GM23338 (cell line): ENCODE measurements at regions not wholly inside any gene's neighbourhood (a gene's known extent, or its start where the extent isn't known, plus 50 kb on each side); places are given as distances from the start of the nearest gene placed in this dataset.
A peak's percentile ranks its signal among the peaks of the same experiment; 100 is the strongest.

ENCODE experiments used
- ATAC-seq: fragments of 200-7000 bp; cut with Tn5 transposase; 3 replicates; pipeline ENCODE4 v1.9.1; 2020
- DNase-seq: peaks from one replicate; pipeline ENCODE4 v3.0.0-alpha.2; 2015; ENCODE audit warnings: low spot score
- H2AFZ ChIP-seq: fragments of 200-600 bp; sonication (generic); 2 replicates; pipeline ENCODE4 v1.8.0; 2016; ENCODE audit warnings: antibody characterized with exemption, mild to moderate bottlenecking, moderate library complexity
- H3F3A ChIP-seq: fragments of 200-600 bp; sonication (generic); replicated peaks from 2 replicates; pipeline ENCODE4 v1.8.0; 2017; ENCODE audit warnings: antibody characterized with exemption, mixed run types, low read depth
- H3K27ac ChIP-seq: fragments of 200-600 bp; sonication (generic); 2 replicates; pipeline ENCODE4 v1.6.1; 2016; ENCODE audit warnings: low read depth
- H3K27me3 ChIP-seq: fragments of 200-600 bp; sonication (generic); 2 replicates; pipeline ENCODE4 v1.8.0; 2016; ENCODE audit warnings: mild to moderate bottlenecking, mixed run types, moderate library complexity; ENCODE audit not compliant: insufficient read depth
- H3K36me3 ChIP-seq: fragments of 200-600 bp; sonication (generic); 2 replicates; pipeline ENCODE4 v1.8.0; 2016; ENCODE audit warnings: mild to moderate bottlenecking; ENCODE audit not compliant: insufficient read depth
- H3K4me1 ChIP-seq: fragments of 200-600 bp; sonication (generic); 2 replicates; pipeline ENCODE4 v1.8.0; 2016; ENCODE audit warnings: mild to moderate bottlenecking, moderate library complexity; ENCODE audit not compliant: insufficient read depth
- H3K4me2 ChIP-seq: fragments of 200-600 bp; sonication (generic); 2 replicates; pipeline ENCODE4 v1.7.1; 2017; ENCODE audit warnings: mixed run types
- H3K4me3 ChIP-seq: fragments of 200-600 bp; sonication (generic); 2 replicates; pipeline ENCODE4 v1.6.1; 2016; ENCODE audit warnings: mixed run types
- H3K79me2 ChIP-seq: fragments of 200-600 bp; sonication (generic); replicated peaks from 2 replicates; pipeline ENCODE4 v1.8.0; 2017; ENCODE audit warnings: mild to moderate bottlenecking; ENCODE audit not compliant: insufficient read depth
- H3K9me2 ChIP-seq: fragments of 200-600 bp; sonication (generic); 2 replicates; pipeline ENCODE4 v1.8.0; 2017; ENCODE audit not compliant: insufficient read depth
- H4K20me1 ChIP-seq: fragments of 200-600 bp; sonication (generic); replicated peaks from 2 replicates; pipeline ENCODE4 v1.8.0; 2017; ENCODE audit warnings: mild to moderate bottlenecking; ENCODE audit not compliant: insufficient read depth
- H3K27ac Mint-ChIP-seq: 2 replicates; pipeline ENCODE4 v1.8.0; 2020; ENCODE audit warnings: inconsistent platforms, mild to moderate bottlenecking, moderate library complexity, mixed read lengths
- H3K27me3 Mint-ChIP-seq: 3 replicates; pipeline ENCODE4 v1.8.0; 2022; ENCODE audit warnings: low read depth, mild to moderate bottlenecking, moderate library complexity, mixed read lengths, inconsistent platforms; ENCODE audit not compliant: insufficient read depth, poor library complexity
- H3K36me3 Mint-ChIP-seq: 3 replicates; pipeline ENCODE4 v1.8.0; 2021; ENCODE audit warnings: low read depth, mild to moderate bottlenecking, inconsistent platforms, moderate library complexity, mixed read lengths
- H3K4me1 Mint-ChIP-seq: 3 replicates; pipeline ENCODE4 v1.8.0; 2020; ENCODE audit warnings: mild to moderate bottlenecking, inconsistent platforms, mixed read lengths
- H3K4me3 Mint-ChIP-seq: 3 replicates; pipeline ENCODE4 v1.8.0; 2021; ENCODE audit warnings: moderate library complexity, mild to moderate bottlenecking, inconsistent platforms, mixed read lengths
- H3K9me3 Mint-ChIP-seq: 3 replicates; pipeline ENCODE4 v1.8.0; 2020; ENCODE audit warnings: moderate library complexity, mild to moderate bottlenecking, inconsistent platforms, mixed read lengths
- CREB1 ChIP-seq: fragments of 250-450 bp; sonication (Bioruptor Pico); IDR thresholded peaks from 2 replicates; pipeline ENCODE4 v1.5.0; 2020; ENCODE audit warnings: low read depth, mild to moderate bottlenecking, moderate library complexity
- EZH2phosphoT487 ChIP-seq: fragments of 200-600 bp; sonication (generic); IDR thresholded peaks from one replicate; pipeline ENCODE4 v1.8.1; 2018; ENCODE audit warnings: antibody characterized with exemption; ENCODE audit not compliant: unreplicated experiment
- JUNB ChIP-seq: IDR thresholded peaks from one replicate; pipeline ENCODE4 v1.6.1; 2016; ENCODE audit warnings: antibody characterized with exemption; ENCODE audit not compliant: unreplicated experiment
- POLR2AphosphoS5 ChIP-seq: IDR thresholded peaks from 2 replicates; pipeline ENCODE4 v1.6.1; 2016; ENCODE audit warnings: antibody characterized with exemption, low read depth
- STAT1 ChIP-seq: IDR thresholded peaks from one replicate; pipeline ENCODE4 v1.6.1; 2016; ENCODE audit warnings: antibody characterized with exemption; ENCODE audit not compliant: unreplicated experiment
- ZNF114 ChIP-seq: fragments of 250-450 bp; sonication (Bioruptor Pico); IDR thresholded peaks from 2 replicates; pipeline ENCODE4 v1.5.0; 2020; ENCODE audit warnings: mild to moderate bottlenecking, moderate library complexity
- ZNF331 ChIP-seq: fragments of 250-450 bp; sonication (Bioruptor Pico); IDR thresholded peaks from 2 replicates; pipeline ENCODE4 v1.5.0; 2020; ENCODE audit warnings: low read depth, mild to moderate bottlenecking, moderate library complexity
- TF ChIP-seq, protein P1 (sequence below): fragments of 250-450 bp; sonication (Bioruptor Pico); IDR thresholded peaks from 2 replicates; pipeline ENCODE4 v1.5.0; 2020; ENCODE audit warnings: mild to moderate bottlenecking, moderate library complexity
- TF ChIP-seq, protein P2 (sequence below): IDR thresholded peaks from one replicate; pipeline ENCODE4 v1.6.1; 2018; ENCODE audit warnings: antibody characterized with exemption; ENCODE audit not compliant: unreplicated experiment

DNA sequence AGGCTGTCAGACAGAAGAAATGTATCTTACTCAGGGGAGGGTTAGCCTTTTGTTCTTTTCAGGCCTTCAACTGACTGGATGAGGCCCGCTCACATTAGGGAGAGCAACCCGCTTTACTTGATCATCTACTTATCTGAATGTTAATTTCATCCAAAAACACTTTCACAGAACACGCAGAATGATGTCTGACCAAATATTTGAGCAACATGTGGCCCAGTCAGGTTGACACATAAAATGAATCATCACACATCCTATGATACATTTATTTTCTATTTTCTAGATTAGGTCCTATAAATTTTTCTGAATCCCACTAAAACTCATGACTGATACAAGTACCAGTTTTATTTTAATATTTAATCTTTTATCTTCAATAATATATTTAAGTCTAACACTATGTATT lies 260.3 kb downstream of the IL15 start (continued):
- TF ChIP-seq POLR2AphosphoS5: no peak
- TF ChIP-seq, protein P1, sequence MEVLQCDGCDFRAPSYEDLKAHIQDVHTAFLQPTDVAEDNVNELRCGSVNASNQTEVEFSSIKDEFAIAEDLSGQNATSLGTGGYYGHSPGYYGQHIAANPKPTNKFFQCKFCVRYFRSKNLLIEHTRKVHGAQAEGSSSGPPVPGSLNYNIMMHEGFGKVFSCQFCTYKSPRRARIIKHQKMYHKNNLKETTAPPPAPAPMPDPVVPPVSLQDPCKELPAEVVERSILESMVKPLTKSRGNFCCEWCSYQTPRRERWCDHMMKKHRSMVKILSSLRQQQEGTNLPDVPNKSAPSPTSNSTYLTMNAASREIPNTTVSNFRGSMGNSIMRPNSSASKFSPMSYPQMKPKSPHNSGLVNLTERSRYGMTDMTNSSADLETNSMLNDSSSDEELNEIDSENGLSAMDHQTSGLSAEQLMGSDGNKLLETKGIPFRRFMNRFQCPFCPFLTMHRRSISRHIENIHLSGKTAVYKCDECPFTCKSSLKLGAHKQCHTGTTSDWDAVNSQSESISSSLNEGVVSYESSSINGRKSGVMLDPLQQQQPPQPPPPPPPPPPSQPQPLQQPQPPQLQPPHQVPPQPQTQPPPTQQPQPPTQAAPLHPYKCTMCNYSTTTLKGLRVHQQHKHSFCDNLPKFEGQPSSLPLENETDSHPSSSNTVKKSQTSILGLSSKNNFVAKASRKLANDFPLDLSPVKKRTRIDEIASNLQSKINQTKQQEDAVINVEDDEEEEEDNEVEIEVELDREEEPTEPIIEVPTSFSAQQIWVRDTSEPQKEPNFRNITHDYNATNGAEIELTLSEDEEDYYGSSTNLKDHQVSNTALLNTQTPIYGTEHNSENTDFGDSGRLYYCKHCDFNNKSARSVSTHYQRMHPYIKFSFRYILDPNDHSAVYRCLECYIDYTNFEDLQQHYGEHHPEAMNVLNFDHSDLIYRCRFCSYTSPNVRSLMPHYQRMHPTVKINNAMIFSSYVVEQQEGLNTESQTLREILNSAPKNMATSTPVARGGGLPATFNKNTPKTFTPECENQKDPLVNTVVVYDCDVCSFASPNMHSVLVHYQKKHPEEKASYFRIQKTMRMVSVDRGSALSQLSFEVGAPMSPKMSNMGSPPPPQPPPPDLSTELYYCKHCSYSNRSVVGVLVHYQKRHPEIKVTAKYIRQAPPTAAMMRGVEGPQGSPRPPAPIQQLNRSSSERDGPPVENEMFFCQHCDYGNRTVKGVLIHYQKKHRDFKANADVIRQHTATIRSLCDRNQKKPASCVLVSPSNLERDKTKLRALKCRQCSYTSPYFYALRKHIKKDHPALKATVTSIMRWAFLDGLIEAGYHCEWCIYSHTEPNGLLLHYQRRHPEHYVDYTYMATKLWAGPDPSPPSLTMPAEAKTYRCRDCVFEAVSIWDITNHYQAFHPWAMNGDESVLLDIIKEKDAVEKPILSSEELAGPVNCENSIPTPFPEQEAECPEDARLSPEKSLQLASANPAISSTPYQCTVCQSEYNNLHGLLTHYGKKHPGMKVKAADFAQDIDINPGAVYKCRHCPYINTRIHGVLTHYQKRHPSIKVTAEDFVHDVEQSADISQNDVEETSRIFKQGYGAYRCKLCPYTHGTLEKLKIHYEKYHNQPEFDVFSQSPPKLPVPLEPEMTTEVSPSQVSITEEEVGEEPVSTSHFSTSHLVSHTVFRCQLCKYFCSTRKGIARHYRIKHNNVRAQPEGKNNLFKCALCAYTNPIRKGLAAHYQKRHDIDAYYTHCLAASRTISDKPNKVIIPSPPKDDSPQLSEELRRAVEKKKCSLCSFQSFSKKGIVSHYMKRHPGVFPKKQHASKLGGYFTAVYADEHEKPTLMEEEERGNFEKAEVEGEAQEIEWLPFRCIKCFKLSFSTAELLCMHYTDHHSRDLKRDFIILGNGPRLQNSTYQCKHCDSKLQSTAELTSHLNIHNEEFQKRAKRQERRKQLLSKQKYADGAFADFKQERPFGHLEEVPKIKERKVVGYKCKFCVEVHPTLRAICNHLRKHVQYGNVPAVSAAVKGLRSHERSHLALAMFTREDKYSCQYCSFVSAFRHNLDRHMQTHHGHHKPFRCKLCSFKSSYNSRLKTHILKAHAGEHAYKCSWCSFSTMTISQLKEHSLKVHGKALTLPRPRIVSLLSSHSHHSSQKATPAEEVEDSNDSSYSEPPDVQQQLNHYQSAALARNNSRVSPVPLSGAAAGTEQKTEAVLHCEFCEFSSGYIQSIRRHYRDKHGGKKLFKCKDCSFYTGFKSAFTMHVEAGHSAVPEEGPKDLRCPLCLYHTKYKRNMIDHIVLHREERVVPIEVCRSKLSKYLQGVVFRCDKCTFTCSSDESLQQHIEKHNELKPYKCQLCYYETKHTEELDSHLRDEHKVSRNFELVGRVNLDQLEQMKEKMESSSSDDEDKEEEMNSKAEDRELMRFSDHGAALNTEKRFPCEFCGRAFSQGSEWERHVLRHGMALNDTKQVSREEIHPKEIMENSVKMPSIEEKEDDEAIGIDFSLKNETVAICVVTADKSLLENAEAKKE (CRISPR knock-in tag): no peak
- no peak for TF ChIP-seq ZNF331
- no peak for TF ChIP-seq CREB1 (CRISPR knock-in tag)

DNA sequence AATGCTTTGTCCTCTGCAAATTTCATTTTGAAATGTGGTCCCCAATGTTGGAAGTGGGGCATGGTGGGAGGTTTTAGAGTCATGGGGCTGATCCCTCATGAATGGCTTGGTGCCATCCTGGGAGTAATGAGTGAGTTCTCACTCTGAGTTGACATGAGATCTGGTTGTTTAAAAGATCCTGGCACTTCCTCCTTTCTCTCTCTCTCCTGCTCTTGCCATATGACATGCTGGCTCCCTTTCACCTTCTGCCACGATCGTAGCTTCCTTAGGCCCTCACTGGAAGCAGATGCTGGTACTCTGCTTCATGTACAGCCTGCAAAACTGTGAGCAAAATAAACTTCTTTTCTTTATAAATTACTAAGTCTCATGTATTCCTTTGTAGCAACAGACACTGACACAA lies 262.0 kb downstream of the IL15 start:
- Histone ChIP-seq H3K36me3 (no peaks in the 10 kb centered on the region), H3F3A (no peaks in the 10 kb centered on the region), H3K4me3 (no peak overlapping the region), H3K27ac (no peak overlapping the region), H3K27me3 (no peaks in the 10 kb centered on the region), H3K9me2 (peaks cover 9% of the 10 kb centered on the region; the same call in 1 of the 2 replicates), H3K79me2 (no peaks in the 10 kb centered on the region), H2AFZ (no peak overlapping the region), H3K4me2 (no peak overlapping the region), H3K4me1 (peaks cover 14% of the 10 kb centered on the region), H4K20me1 (no peaks in the 10 kb centered on the region)
- Mint-ChIP-seq H3K9me3 (peaks cover 4% of the 10 kb centered on the region), H3K4me1 (peaks cover 28% of the 10 kb centered on the region), H3K27ac (peak overlapping the region; percentile 18; the same call in 1 of the 2 replicates), H3K4me3 (no peak overlapping the region), H3K27me3 (peaks cover 3% of the 10 kb centered on the region), H3K36me3 (peaks cover 5% of the 10 kb centered on the region; the same call in 2 of the 3 replicates)
- DNase-seq (no peak), ATAC-seq (no peak)
- TF ChIP-seq STAT1: no peak
- TF ChIP-seq POLR2AphosphoS5: no peak
- no peak for TF ChIP-seq EZH2phosphoT487
- TF ChIP-seq, protein P2, sequence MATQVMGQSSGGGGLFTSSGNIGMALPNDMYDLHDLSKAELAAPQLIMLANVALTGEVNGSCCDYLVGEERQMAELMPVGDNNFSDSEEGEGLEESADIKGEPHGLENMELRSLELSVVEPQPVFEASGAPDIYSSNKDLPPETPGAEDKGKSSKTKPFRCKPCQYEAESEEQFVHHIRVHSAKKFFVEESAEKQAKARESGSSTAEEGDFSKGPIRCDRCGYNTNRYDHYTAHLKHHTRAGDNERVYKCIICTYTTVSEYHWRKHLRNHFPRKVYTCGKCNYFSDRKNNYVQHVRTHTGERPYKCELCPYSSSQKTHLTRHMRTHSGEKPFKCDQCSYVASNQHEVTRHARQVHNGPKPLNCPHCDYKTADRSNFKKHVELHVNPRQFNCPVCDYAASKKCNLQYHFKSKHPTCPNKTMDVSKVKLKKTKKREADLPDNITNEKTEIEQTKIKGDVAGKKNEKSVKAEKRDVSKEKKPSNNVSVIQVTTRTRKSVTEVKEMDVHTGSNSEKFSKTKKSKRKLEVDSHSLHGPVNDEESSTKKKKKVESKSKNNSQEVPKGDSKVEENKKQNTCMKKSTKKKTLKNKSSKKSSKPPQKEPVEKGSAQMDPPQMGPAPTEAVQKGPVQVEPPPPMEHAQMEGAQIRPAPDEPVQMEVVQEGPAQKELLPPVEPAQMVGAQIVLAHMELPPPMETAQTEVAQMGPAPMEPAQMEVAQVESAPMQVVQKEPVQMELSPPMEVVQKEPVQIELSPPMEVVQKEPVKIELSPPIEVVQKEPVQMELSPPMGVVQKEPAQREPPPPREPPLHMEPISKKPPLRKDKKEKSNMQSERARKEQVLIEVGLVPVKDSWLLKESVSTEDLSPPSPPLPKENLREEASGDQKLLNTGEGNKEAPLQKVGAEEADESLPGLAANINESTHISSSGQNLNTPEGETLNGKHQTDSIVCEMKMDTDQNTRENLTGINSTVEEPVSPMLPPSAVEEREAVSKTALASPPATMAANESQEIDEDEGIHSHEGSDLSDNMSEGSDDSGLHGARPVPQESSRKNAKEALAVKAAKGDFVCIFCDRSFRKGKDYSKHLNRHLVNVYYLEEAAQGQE: no peak
- TF ChIP-seq ZNF114: no peak
- TF ChIP-seq JUNB: no peak
